Skeletal muscle cell (primary cell): ENCODE measurements at regions not wholly inside any gene's neighbourhood (a gene's known extent, or its start where the extent isn't known, plus 50 kb on each side); places are given as distances from the start of the nearest gene placed in this dataset.

Experiments
- DNase-seq: peaks from one replicate; pipeline ENCODE4 v3.0.0-alpha.2; 2010; ENCODE audit warnings: low read depth
- H3K4me3 ChIP-seq: 2 replicates; pipeline ENCODE4 v1.5.1; 2011; ENCODE audit warnings: low read depth, mild to moderate bottlenecking, control low read depth, low read length, moderate library complexity

GRCh38 chr5:4730279-4730678, 409.9 kb upstream of the ADAMTS16 start:
- no peak overlapping the region for H3K4me3 ChIP-seq
- no peak for DNase-seq

GRCh38 chr5:4734348-4734747, 405.8 kb upstream of the ADAMTS16 start:
- no peak for DNase-seq
- H3K4me3 ChIP-seq, result no peak overlapping the region

GRCh38 chr5:4735261-4735660, 404.9 kb upstream of the ADAMTS16 start:
- no peak for DNase-seq
- no peak overlapping the region for H3K4me3 ChIP-seq

- no peak overlapping the region for H3K4me3 ChIP-seq
- DNase-seq, result no peak
These were observed 402.3 kb upstream of the ADAMTS16 start for GRCh38 chr5:4737868-4738267.

GRCh38 chr5:4738298-4738697, 401.8 kb upstream of the ADAMTS16 start:
- H3K4me3 ChIP-seq, result no peak overlapping the region
- no peak for DNase-seq

GRCh38 chr5:4740156-4740555, 400.0 kb upstream of the ADAMTS16 start:
- no peak overlapping the region for H3K4me3 ChIP-seq
- no peak for DNase-seq

GRCh38 chr5:4758550-4758949, 381.6 kb upstream of the ADAMTS16 start:
- H3K4me3 ChIP-seq, result no peak overlapping the region
- no peak for DNase-seq

- no peak overlapping the region for H3K4me3 ChIP-seq
- DNase-seq, result no peak
These were observed 381.1 kb upstream of the ADAMTS16 start for GRCh38 chr5:4758996-4759395.

GRCh38 chr5:4762316-4762715, 377.8 kb upstream of the ADAMTS16 start:
- no peak overlapping the region for H3K4me3 ChIP-seq
- no peak for DNase-seq

- DNase-seq, result no peak
- no peak overlapping the region for H3K4me3 ChIP-seq
These were observed 374.7 kb upstream of the ADAMTS16 start for GRCh38 chr5:4765411-4765810.

- DNase-seq, result no peak
- H3K4me3 ChIP-seq, result no peak overlapping the region
These were observed 374.0 kb upstream of the ADAMTS16 start for GRCh38 chr5:4766101-4766500.

- DNase-seq, result no peak
- no peak overlapping the region for H3K4me3 ChIP-seq
These were observed 367.5 kb upstream of the ADAMTS16 start for GRCh38 chr5:4772591-4772990.

- H3K4me3 ChIP-seq, result no peak overlapping the region
- DNase-seq, result no peak
These were observed 366.3 kb upstream of the ADAMTS16 start for GRCh38 chr5:4773827-4774317.

- DNase-seq, result no peak
- no peak overlapping the region for H3K4me3 ChIP-seq
These were observed 362.7 kb upstream of the ADAMTS16 start for GRCh38 chr5:4777435-4777834.

- H3K4me3 ChIP-seq, result no peak overlapping the region
- DNase-seq, result no peak
These were observed 359.5 kb upstream of the ADAMTS16 start for GRCh38 chr5:4780633-4781032.

GRCh38 chr5:4781299-4781698, 358.8 kb upstream of the ADAMTS16 start:
- DNase-seq, result no peak
- no peak overlapping the region for H3K4me3 ChIP-seq

GRCh38 chr5:4785971-4786370, 354.2 kb upstream of the ADAMTS16 start:
- H3K4me3 ChIP-seq, result no peak overlapping the region

GRCh38 chr5:4797445-4797844, 342.7 kb upstream of the ADAMTS16 start:
- no peak for DNase-seq
- H3K4me3 ChIP-seq, result no peak overlapping the region

More at GRCh38 chr5:4785971-4786370, 354.2 kb upstream of the ADAMTS16 start:
- DNase-seq, result no peak

GRCh38 chr5:4802044-4802443, 338.1 kb upstream of the ADAMTS16 start:
- no peak for DNase-seq
- no peak overlapping the region for H3K4me3 ChIP-seq

- DNase-seq, result no peak
- H3K4me3 ChIP-seq, result no peak overlapping the region
These were observed 335.3 kb upstream of the ADAMTS16 start for GRCh38 chr5:4804691-4805360.

- no peak for DNase-seq
These were observed 325.1 kb upstream of the ADAMTS16 start for GRCh38 chr5:4815002-4815401.

GRCh38 chr5:4817767-4818166, 322.4 kb upstream of the ADAMTS16 start:
- no peak for DNase-seq
- no peak overlapping the region for H3K4me3 ChIP-seq

More at GRCh38 chr5:4815002-4815401, 325.1 kb upstream of the ADAMTS16 start:
- H3K4me3 ChIP-seq, result no peak overlapping the region
